ENCODE measurements at regions not wholly inside any gene's neighbourhood (a gene's known extent, or its start where the extent isn't known, plus 50 kb on each side); places are given as distances from the start of the nearest gene placed in this dataset.

- no peak for TF ChIP-seq YY1 (IDR thresholded peaks at IDR 0.05; ENCODE audit: insufficient read depth, insufficient read length)
- TF ChIP-seq ZNF274 (IDR thresholded peaks at IDR 0.05; ENCODE audit: low read depth, low read length): no peak
- TF ChIP-seq SUZ12 (IDR thresholded peaks at IDR 0.05; ENCODE audit: extremely low read depth, insufficient read depth, insufficient read length): no peak
These were observed 156.0 kb downstream of the DAD1 start for GRCh38 chr14:22433069-22433468.

Measured in NT2/D1 (cell line).